GM12878 (cell line): ENCODE measurements at regions not wholly inside any gene's neighbourhood (a gene's known extent, or its start where the extent isn't known, plus 50 kb on each side); places are given as distances from the start of the nearest gene placed in this dataset.

Experiments used
- ATAC-seq: fragments of 200-7000 bp; cut with Tn5 transposase; 3 replicates; pipeline ENCODE4 v1.9.1; 2020; ENCODE audit warnings: mild to moderate bottlenecking, moderate library complexity
- BruUV-seq: library from RNA; stranded (reverse); fragments of 400-500 nt; replicated peaks from 2 replicates; lab custom pipeline; 2021; lab: Mats Ljungman, UMichigan
- CTCF ChIA-PET: fragments of 300-600 bp; sonication (Branson Sonifier 250); formaldehyde crosslinking; extraction: SDS; loops from one replicate; lab custom pipeline; 2021; ENCODE audit warnings: inconsistent platforms; lab: Yijun Ruan, JAX
- POLR2A ChIA-PET: fragments of 350-600 bp; formaldehyde crosslinking; extraction: SDS; loops from one replicate; lab custom pipeline; 2021; ENCODE audit warnings: inconsistent platforms; lab: Charles Lee
- RAD21 ChIA-PET: fragments of 300-600 bp; sonication (Branson Sonifier 250); formaldehyde crosslinking; loops from one replicate; lab custom pipeline; 2023; ENCODE audit warnings: antibody characterized with exemption; ENCODE audit not compliant: unreplicated experiment; lab: Charles Lee
- SMC1A ChIA-PET: fragments of 300-600 bp; sonication (Branson Sonifier 250); formaldehyde crosslinking; loops from one replicate; lab custom pipeline; 2023; ENCODE audit not compliant: unreplicated experiment, uncharacterized antibody; lab: Charles Lee
- DNase-seq: peaks from one replicate; pipeline ENCODE4 v3.0.0-alpha.2; 2011; ENCODE audit warnings: low read depth, low spot score
- FAIRE-seq: peaks from 3 replicates; lab custom pipeline; 2011; peaks lifted over from hg19 to GRCh38; lab: Jason Lieb, UNC
- H2AFZ ChIP-seq: 2 replicates; pipeline ENCODE4 v1.6.0; 2011; ENCODE audit warnings: low read depth, low read length, control low read depth; ENCODE audit not compliant: control insufficient read depth
- H3K27ac ChIP-seq: 2 replicates; pipeline ENCODE4 v1.5.1; 2011; ENCODE audit warnings: control low read depth; ENCODE audit not compliant: control insufficient read depth, insufficient read depth
- H3K27me3 ChIP-seq, 2 experiments: replicated peaks in 1 of 2; 2 replicates each; pipeline versions ENCODE4 v1.6.0 to v1.6.1; 2011; ENCODE audit warnings: low read length in 1 of 2; ENCODE audit not compliant: control insufficient read depth in 2 of 2, insufficient read depth in 2 of 2
- H3K36me3 ChIP-seq, 2 experiments: 2 replicates each; pipeline ENCODE4 v1.5.1; 2011; ENCODE audit warnings: low read length in 1 of 2; ENCODE audit not compliant: control insufficient read depth in 2 of 2, insufficient read depth in 2 of 2
- H3K4me1 ChIP-seq: 2 replicates; pipeline ENCODE4 v1.6.1; 2011; ENCODE audit warnings: mild to moderate bottlenecking, low read length, moderate library complexity, mixed read lengths; ENCODE audit not compliant: control insufficient read depth, insufficient read depth
- H3K4me2 ChIP-seq: 2 replicates; pipeline ENCODE4 v1.6.0; 2011; ENCODE audit warnings: control low read depth; ENCODE audit not compliant: control insufficient read depth, insufficient read depth
- H3K4me3 ChIP-seq: fragments of 200-600 bp; sonication (generic); 2 replicates; pipeline ENCODE4 v1.5.1; 2016
- H3K79me2 ChIP-seq: 2 replicates; pipeline ENCODE4 v1.6.0; 2011; ENCODE audit warnings: low read length; ENCODE audit not compliant: control insufficient read depth, insufficient read depth
- H3K9ac ChIP-seq: 2 replicates; pipeline ENCODE4 v1.8.0; 2011; ENCODE audit warnings: low read length, control low read depth, mixed read lengths; ENCODE audit not compliant: control insufficient read depth, insufficient read depth
- H3K9me3 ChIP-seq: replicated peaks from 3 replicates; pipeline ENCODE4 v1.5.1; 2011; ENCODE audit warnings: mild to moderate bottlenecking, low read length; ENCODE audit not compliant: control insufficient read depth, insufficient read depth
- H4K20me1 ChIP-seq: 2 replicates; pipeline ENCODE4 v1.6.0; 2011; ENCODE audit not compliant: control insufficient read depth, insufficient read depth
- ATF7 ChIP-seq: fragments of 450-650 bp; IDR thresholded peaks from 2 replicates; pipeline ENCODE4 v1.6.1; 2016; ENCODE audit warnings: low read depth, mild to moderate bottlenecking
- ZBTB11 ChIP-seq: fragments of 450-650 bp; formaldehyde crosslinking; IDR thresholded peaks from 2 replicates; pipeline ENCODE4 v1.5.0; 2022; ENCODE audit warnings: mild to moderate bottlenecking, missing genetic modification characterization
- WGBS: methylation state at CpG from one replicate; pipeline ENCODE4 v1.1.6; 2016; ENCODE audit warnings: low lambda C conversion rate; ENCODE audit not compliant: insufficient replicate concordance, insufficient coverage; ENCODE audit errors: missing lambda C conversion rate; 5-methylcytosine and 5-hydroxymethylcytosine counted together
- in situ Hi-C: fragments of 300-500 bp; cut with MboI; formaldehyde crosslinking; loops from 9 replicates; pipeline ENCODE4 v1.14.3; 2018; ENCODE audit warnings: mixed read lengths
- intact Hi-C: fragments of 100-400 bp; cut with micrococcal nuclease; formaldehyde crosslinking; loops from one replicate; pipeline ENCODE4 v1.14.2; 2022; ENCODE audit not compliant: unreplicated experiment

GRCh38 chr7:10022480-10022879 is 951.2 kb upstream of the PHF14 start:
- CTCF ChIA-PET = no interaction called here
- H4K20me1 ChIP-seq = no peaks in the 10 kb centered on the region

More at GRCh38 chr7:10022480-10022879, 951.2 kb upstream of the PHF14 start:
- RAD21 ChIA-PET = no interaction called here
- no peak for TF ChIP-seq ATF7
- no peak for TF ChIP-seq ZBTB11
- POLR2A ChIA-PET = no interaction called here
- H3K4me2 ChIP-seq = no peak overlapping the region
- H3K27me3 ChIP-seq = no peaks in the 10 kb centered on the region
- H2AFZ ChIP-seq = no peak overlapping the region
- no peak overlapping the region for H3K27ac ChIP-seq
- H3K36me3 ChIP-seq = no peaks in the 10 kb centered on the region
- in situ Hi-C loops = no loop called here
- H3K9ac ChIP-seq = no peak overlapping the region
- intact Hi-C loops = no loop called here
- no peaks in the 10 kb centered on the region for H3K9me3 ChIP-seq
- H3K79me2 ChIP-seq = no peaks in the 10 kb centered on the region
- no peak for FAIRE-seq
- BruUV-seq = no TSS peak
- no peak for ATAC-seq
- no peaks in the 10 kb centered on the region for H3K4me1 ChIP-seq
- SMC1A ChIA-PET = no interaction called here
- H3K4me3 ChIP-seq = no peak overlapping the region
- DNase-seq = no peak
- WGBS = 8% methylated on average over 3 of the region's 3 CpGs
